GM12891 (cell line): ENCODE measurements at regions not wholly inside any gene's neighbourhood (a gene's known extent, or its start where the extent isn't known, plus 50 kb on each side); places are given as distances from the start of the nearest gene placed in this dataset.
"Not testable (repeated sequence)": the region's sequence is repeated elsewhere in the genome, so short reads cannot be mapped to it uniquely, and the experiment has no call there.

Source experiments
- DNase-seq: peaks from one replicate; pipeline ENCODE4 v3.0.0; 2011; ENCODE audit warnings: low spot score; ENCODE audit not compliant: insufficient read length
- FAIRE-seq: peaks from 2 replicates; lab custom pipeline; 2011; peaks lifted over from hg19 to GRCh38; lab: Jason Lieb, UNC
- PAX5 ChIP-seq: IDR thresholded peaks from 2 replicates; pipeline ENCODE4 v1.6.1; 2011; ENCODE audit warnings: low read length, moderate library complexity, mild to moderate bottlenecking; ENCODE audit not compliant: insufficient read depth, severe bottlenecking
- POLR2A ChIP-seq: IDR thresholded peaks from 2 replicates; pipeline ENCODE4 v1.6.1; 2011; ENCODE audit warnings: low read depth, low read length, control low read depth
- POLR2AphosphoS5 ChIP-seq: IDR thresholded peaks from 2 replicates; pipeline ENCODE4 v1.6.1; 2011; ENCODE audit warnings: low read depth, low read length, control low read depth
- POU2F2 ChIP-seq: IDR thresholded peaks from 2 replicates; pipeline ENCODE4 v1.6.1; 2011; ENCODE audit warnings: low read depth, mild to moderate bottlenecking, control low read depth, low read length, moderate library complexity
- SPI1 ChIP-seq: IDR thresholded peaks from 2 replicates; pipeline ENCODE4 v1.6.1; 2011; ENCODE audit warnings: low read depth, low read length, control low read depth
- TAF1 ChIP-seq: IDR thresholded peaks from 2 replicates; pipeline ENCODE4 v1.6.1; 2011; ENCODE audit warnings: low read depth, low read length, control low read depth

- no peak for FAIRE-seq
Measured at GRCh38 chr21:28696844-28697410, 295.8 kb downstream of the LTN1 start.

DNA sequence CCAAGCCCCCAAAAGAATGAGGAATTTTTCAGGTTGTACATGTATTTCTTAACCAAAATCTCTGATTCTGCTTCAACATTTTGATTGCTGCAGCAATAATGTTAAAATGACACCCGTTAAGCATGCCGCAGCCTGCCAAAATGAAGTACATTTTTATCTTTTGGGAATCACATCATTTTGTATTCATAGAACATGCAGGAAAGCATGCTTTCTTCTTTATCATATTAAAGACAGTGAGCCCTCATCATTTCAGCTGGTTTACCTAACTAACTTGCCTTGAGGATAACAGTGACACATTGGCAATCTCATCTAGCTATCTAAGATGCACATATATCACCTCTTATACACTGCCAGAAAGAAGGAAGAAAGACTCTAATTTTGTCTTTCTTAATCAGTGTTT lies 299.2 kb downstream of the LTN1 start:
- no peak for DNase-seq
- FAIRE-seq, result no peak
- TF ChIP-seq POU2F2, result no peak
- TF ChIP-seq SPI1, result no peak
- no peak for TF ChIP-seq TAF1
- TF ChIP-seq POLR2AphosphoS5, result no peak

More at GRCh38 chr21:28696844-28697410, 295.8 kb downstream of the LTN1 start:
- TF ChIP-seq TAF1, result no peak
- no peak for TF ChIP-seq POU2F2
- no peak for TF ChIP-seq PAX5
- no peak for TF ChIP-seq POLR2A
- TF ChIP-seq SPI1, result no peak
- TF ChIP-seq POLR2AphosphoS5, result no peak
- DNase-seq, result no peak

GRCh38 chr21:28690196-28690595 lies 302.5 kb downstream of the LTN1 start:
- no peak for FAIRE-seq
- no peak for DNase-seq
- TF ChIP-seq POLR2AphosphoS5, result no peak
- no peak for TF ChIP-seq SPI1
- TF ChIP-seq POU2F2, result no peak
- TF ChIP-seq POLR2A, result no peak
- TF ChIP-seq PAX5, result no peak
- TF ChIP-seq TAF1, result no peak

DNA sequence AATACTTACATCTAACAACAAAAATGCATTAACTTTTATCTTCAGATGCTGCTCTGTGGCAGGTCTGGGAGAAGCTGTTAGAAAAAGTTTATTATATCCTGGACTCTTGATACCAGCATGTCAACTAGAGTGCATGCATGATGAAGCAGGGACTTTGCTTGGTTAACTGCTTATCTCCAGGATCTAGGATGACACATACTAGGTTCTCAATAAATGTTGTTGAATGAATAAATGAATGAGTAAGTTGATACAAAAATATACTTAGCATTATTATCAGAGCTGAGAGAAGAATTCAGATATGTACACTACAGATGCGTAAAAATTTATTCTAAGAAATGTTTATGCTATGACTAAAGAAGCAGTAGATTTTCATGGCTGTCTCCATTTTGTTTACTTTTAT lies 304.3 kb downstream of the LTN1 start:
- FAIRE-seq, result no peak
- DNase-seq, result no peak
- TF ChIP-seq POLR2AphosphoS5 (no peak), TAF1 (no peak), POLR2A (no peak), POU2F2 (no peak), SPI1 (no peak), PAX5 (no peak)

GRCh38 chr21:28687586-28687985 lies 305.1 kb downstream of the LTN1 start:
- TF ChIP-seq POLR2A (no peak), POU2F2 (no peak), SPI1 (no peak), POLR2AphosphoS5 (no peak)
- DNase-seq (no peak), FAIRE-seq (no peak)

DNA sequence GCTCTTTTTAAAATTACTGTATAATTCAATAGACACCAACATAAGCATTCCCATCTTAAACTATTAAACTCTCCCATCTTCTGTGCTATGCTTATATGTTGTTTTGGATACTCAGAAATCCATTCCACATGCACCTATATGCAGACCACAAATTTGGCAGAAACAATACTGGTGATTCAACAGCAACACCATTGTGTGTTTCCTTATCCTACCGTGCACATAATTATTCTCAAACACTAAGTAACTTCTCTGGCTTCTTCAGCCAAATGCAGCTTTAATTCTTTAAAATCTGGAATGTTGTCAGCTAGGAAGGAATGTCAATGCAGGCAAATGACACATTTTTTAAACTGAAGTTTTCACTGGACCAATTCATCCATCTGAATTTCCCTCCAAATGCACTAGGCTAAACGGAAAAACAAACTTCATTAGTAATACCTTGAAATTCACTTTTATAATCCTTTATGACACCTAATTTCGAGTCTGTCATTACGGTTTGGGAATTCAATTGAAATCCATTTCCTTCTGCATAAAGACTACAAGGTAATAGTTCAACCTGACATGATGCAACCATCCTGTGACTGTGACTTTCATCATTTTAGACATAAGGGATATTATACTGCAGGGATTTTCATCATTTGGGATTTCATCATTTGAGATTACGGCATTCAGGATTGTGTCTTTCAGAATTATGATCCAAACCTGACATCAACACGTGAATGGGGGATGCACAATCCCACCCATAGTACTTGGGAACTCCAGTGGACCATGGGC lies 308.5 kb downstream of the LTN1 start:
- TF ChIP-seq PAX5 (no peak), POLR2AphosphoS5 (no peak), TAF1 (no peak), SPI1 (no peak)
- no peak for FAIRE-seq

DNA sequence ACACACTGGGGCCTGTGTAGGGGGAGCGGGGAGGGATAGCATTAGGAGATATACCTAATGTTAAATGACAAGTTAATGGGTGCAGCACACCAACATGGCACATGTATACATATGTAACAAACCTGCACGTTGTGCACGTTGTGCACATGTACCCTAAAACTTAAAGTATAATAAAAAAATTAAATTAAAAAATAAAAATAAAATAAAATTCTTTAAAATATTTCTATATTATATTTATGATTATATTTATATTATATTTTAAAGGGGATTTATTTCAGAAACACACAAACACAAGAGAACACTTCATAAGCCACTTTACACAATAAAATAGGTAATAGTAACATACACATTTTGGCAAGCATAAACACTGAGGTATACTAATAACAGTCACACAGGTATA lies 309.8 kb downstream of the LTN1 start:
- DNase-seq, FAIRE-seq: not testable (repeated sequence)

More for the DNA sequence above, 308.5 kb downstream of the LTN1 start:
- DNase-seq, result no peak

DNA sequence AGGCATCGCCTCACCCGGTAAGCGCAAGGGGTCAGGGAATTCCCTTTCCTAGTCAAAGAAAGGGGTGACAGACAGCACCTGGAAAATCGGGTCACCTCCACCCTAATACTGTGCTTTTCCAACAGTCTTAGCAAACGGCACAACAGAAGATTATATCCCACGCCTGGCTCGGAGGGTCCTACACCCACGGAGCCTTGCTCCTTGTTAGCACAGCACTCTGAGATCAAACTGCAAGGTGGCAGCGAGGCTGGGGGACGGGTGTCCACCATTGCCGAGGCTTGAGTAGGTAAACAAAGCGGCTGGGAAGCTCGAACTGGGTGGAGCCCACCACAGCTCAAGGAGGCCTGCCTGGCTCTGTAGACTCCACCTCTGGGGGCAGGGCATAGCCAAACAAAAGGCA lies 315.6 kb downstream of the LTN1 start:
- DNase-seq, FAIRE-seq: not testable (repeated sequence)

- no peak for FAIRE-seq
- DNase-seq, result no peak
- TF ChIP-seq POLR2AphosphoS5, result no peak
- TF ChIP-seq POU2F2, result no peak
- no peak for TF ChIP-seq POLR2A
- TF ChIP-seq PAX5, result no peak
Measured at GRCh38 chr21:28675331-28676041, 317.2 kb downstream of the LTN1 start.

GRCh38 chr21:28674763-28675162 lies 317.9 kb downstream of the LTN1 start:
- no peak for FAIRE-seq
- no peak for TF ChIP-seq POU2F2
- TF ChIP-seq SPI1, result no peak
- TF ChIP-seq POLR2A, result no peak
- no peak for TF ChIP-seq TAF1
- no peak for TF ChIP-seq PAX5
- no peak for TF ChIP-seq POLR2AphosphoS5
- no peak for DNase-seq
